Upper lobe of left lung (tissue), 4 donors: ENCODE measurements at regions not wholly inside any gene's neighbourhood (a gene's known extent, or its start where the extent isn't known, plus 50 kb on each side); places are given as distances from the start of the nearest gene placed in this dataset.

Experiments
- EP300 ChIP-seq, 4 donors: sonication (generic); formaldehyde crosslinking; IDR thresholded peaks; one replicate each; pipeline ENCODE4 v1.5.1; 2017; ENCODE audit warnings: antibody characterized with exemption in 4 of 4, control low read depth in 2 of 4
- POLR2A ChIP-seq, 4 donors: fragments of 450-650 bp; IDR thresholded peaks; one replicate each; pipeline ENCODE4 v1.5.1; 2016 to 2017; ENCODE audit warnings: antibody characterized with exemption in 4 of 4, mild to moderate bottlenecking in 2 of 4
- POLR2AphosphoS5 ChIP-seq, 2 donors: sonication (generic); formaldehyde crosslinking; IDR thresholded peaks; one replicate each; pipeline ENCODE4 v1.5.1; 2017; ENCODE audit warnings: antibody characterized with exemption in 2 of 2
- TF ChIP-seq, protein P1 (sequence below), 6 experiments: fragments of 450-650 bp in 4 of 6; fragments of 200-600 bp in 2 of 6; sonication (generic) in 2 of 6; IDR thresholded peaks; one replicate each; pipeline ENCODE4 v1.5.1; 2016 to 2019; ENCODE audit warnings: antibody characterized with exemption in 6 of 6

DNA sequence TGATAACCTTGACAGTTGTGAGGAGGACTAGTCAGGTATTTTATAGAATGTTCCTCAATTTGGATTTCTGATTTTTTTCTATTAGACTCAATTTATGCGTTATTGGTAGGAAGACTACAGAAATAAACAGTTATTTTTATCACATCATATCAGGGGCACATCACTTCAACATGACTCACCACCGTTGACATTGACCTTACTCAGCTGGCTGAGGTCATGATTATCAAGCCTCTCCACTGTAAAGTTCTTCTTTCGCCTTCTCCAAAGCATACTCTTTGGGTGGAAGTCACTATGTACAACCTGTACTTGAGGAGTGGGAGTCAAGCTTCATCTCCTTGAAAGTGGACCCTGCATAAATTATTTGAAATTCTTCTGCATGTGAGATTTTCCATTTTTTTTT, 194.3 kb upstream of the IGFBP3 start:
- TF ChIP-seq, protein P1, sequence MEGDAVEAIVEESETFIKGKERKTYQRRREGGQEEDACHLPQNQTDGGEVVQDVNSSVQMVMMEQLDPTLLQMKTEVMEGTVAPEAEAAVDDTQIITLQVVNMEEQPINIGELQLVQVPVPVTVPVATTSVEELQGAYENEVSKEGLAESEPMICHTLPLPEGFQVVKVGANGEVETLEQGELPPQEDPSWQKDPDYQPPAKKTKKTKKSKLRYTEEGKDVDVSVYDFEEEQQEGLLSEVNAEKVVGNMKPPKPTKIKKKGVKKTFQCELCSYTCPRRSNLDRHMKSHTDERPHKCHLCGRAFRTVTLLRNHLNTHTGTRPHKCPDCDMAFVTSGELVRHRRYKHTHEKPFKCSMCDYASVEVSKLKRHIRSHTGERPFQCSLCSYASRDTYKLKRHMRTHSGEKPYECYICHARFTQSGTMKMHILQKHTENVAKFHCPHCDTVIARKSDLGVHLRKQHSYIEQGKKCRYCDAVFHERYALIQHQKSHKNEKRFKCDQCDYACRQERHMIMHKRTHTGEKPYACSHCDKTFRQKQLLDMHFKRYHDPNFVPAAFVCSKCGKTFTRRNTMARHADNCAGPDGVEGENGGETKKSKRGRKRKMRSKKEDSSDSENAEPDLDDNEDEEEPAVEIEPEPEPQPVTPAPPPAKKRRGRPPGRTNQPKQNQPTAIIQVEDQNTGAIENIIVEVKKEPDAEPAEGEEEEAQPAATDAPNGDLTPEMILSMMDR (IDR thresholded peaks at IDR 0.05): no peak
- TF ChIP-seq POLR2A (IDR thresholded peaks at IDR 0.05) (no peak), POLR2AphosphoS5 (IDR thresholded peaks at IDR 0.05) (no peak), EP300 (IDR thresholded peaks at IDR 0.05) (no peak)
